MM.1S (cell line): ENCODE measurements at regions not wholly inside any gene's neighbourhood (a gene's known extent, or its start where the extent isn't known, plus 50 kb on each side); places are given as distances from the start of the nearest gene placed in this dataset.

Source experiments
- EZH2 ChIP-seq: fragments of 300-600 bp; sonication (generic); optimal IDR thresholded peaks from 2 replicates; pipeline ENCODE3; 2017; ENCODE audit warnings: low read depth, mild to moderate bottlenecking, antibody characterized with exemption, low read length, mixed read lengths
- TF ChIP-seq, protein P1 (sequence below): fragments of 300-600 bp; sonication (generic); IDR thresholded peaks from 2 replicates; pipeline ENCODE4 v1.5.1; 2016; ENCODE audit warnings: antibody characterized with exemption, low read length, mixed read lengths

GRCh38 chr1:195197116-195197515 is 1411.1 kb downstream of the KCNT2 start:
- TF ChIP-seq EZH2 = no peak
- TF ChIP-seq, protein P1, sequence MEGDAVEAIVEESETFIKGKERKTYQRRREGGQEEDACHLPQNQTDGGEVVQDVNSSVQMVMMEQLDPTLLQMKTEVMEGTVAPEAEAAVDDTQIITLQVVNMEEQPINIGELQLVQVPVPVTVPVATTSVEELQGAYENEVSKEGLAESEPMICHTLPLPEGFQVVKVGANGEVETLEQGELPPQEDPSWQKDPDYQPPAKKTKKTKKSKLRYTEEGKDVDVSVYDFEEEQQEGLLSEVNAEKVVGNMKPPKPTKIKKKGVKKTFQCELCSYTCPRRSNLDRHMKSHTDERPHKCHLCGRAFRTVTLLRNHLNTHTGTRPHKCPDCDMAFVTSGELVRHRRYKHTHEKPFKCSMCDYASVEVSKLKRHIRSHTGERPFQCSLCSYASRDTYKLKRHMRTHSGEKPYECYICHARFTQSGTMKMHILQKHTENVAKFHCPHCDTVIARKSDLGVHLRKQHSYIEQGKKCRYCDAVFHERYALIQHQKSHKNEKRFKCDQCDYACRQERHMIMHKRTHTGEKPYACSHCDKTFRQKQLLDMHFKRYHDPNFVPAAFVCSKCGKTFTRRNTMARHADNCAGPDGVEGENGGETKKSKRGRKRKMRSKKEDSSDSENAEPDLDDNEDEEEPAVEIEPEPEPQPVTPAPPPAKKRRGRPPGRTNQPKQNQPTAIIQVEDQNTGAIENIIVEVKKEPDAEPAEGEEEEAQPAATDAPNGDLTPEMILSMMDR = no peak
